HepG2 (cell line): ENCODE measurements at regions not wholly inside any gene's neighbourhood (a gene's known extent, or its start where the extent isn't known, plus 50 kb on each side); places are given as distances from the start of the nearest gene placed in this dataset.

Source experiments
- ATAC-seq: fragments of 200-7000 bp; cut with Tn5 transposase; 3 replicates; pipeline ENCODE4 v1.9.1; 2020; ENCODE audit warnings: mild to moderate bottlenecking, moderate library complexity
- BruUV-seq: library from RNA; stranded (reverse); fragments of 400-500 nt; replicated peaks from 2 replicates; lab custom pipeline; 2021; lab: Mats Ljungman, UMichigan
- CTCF ChIA-PET: fragments of 300-600 bp; formaldehyde crosslinking; extraction: SDS; loops from one replicate; lab custom pipeline; 2021; ENCODE audit warnings: low total read pairs, inconsistent platforms, low intra/inter-chr PET ratio; lab: Yijun Ruan, JAX
- POLR2A ChIA-PET: fragments of 350-600 bp; sonication (Branson Sonifier 250); formaldehyde crosslinking; loops from one replicate; lab custom pipeline; 2020; ENCODE audit warnings: antibody characterized with exemption, inconsistent platforms; lab: Yijun Ruan, JAX
- DNase-seq: peaks from one replicate; pipeline ENCODE4 v3.0.0-alpha.2; 2015; ENCODE audit warnings: low spot score
- FAIRE-seq: peaks from 3 replicates; lab custom pipeline; 2011; peaks lifted over from hg19 to GRCh38; lab: Jason Lieb, UNC
- H2AFZ ChIP-seq: one replicate; pipeline ENCODE4 v1.6.1; 2011; ENCODE audit warnings: low read length, inconsistent platforms
- H3K27ac ChIP-seq: fragments of 300-600 bp; 3 replicates; pipeline ENCODE4 v1.8.0; 2011; ENCODE audit warnings: mixed run types, mild to moderate bottlenecking, mixed read lengths, low read length, inconsistent platforms; ENCODE audit not compliant: insufficient read depth; ENCODE audit errors: extremely low read length
- H3K27me3 ChIP-seq, 2 experiments: fragments of 200-600 bp in 1 of 2; 2 replicates in 1 of 2; 3 replicates in 1 of 2; pipeline versions ENCODE4 v1.6.0 to v1.8.0; 2011; ENCODE audit warnings: low read length in 2 of 2, mild to moderate bottlenecking in 2 of 2, moderate library complexity in 2 of 2, inconsistent platforms in 1 of 2; ENCODE audit not compliant: insufficient read depth in 2 of 2, control insufficient read depth in 1 of 2
- H3K36me3 ChIP-seq, 2 experiments: fragments of 200-600 bp in 1 of 2; replicated peaks in 1 of 2; 2 replicates in 1 of 2; 3 replicates in 1 of 2; pipeline versions ENCODE4 v1.5.1 to v1.8.0; 2011; ENCODE audit warnings: low read length in 2 of 2, inconsistent platforms in 1 of 2; ENCODE audit not compliant: insufficient read depth in 2 of 2, control insufficient read depth in 1 of 2
- H3K4me1 ChIP-seq: 2 replicates; pipeline ENCODE4 v1.5.1; 2012; ENCODE audit warnings: low read length, inconsistent platforms; ENCODE audit not compliant: insufficient read depth
- H3K4me2 ChIP-seq: 2 replicates; pipeline ENCODE4 v1.6.0; 2011; ENCODE audit warnings: low read depth, low read length, inconsistent platforms
- H3K4me3 ChIP-seq, 3 experiments: fragments of 200-600 bp in 1 of 3; sonication (generic), shearing (Covaris generic) in 1 of 3; replicated peaks in 1 of 3; 2 replicates each; pipeline ENCODE4 v1.5.1; 2011 to 2016; ENCODE audit warnings: low read length in 3 of 3, inconsistent platforms in 2 of 3, low read depth in 2 of 3, mild to moderate bottlenecking in 2 of 3, control low read depth in 1 of 3, mixed read lengths in 1 of 3; ENCODE audit not compliant: insufficient read depth in 1 of 3
- H3K79me2 ChIP-seq: one replicate; pipeline ENCODE4 v1.6.1; 2011; ENCODE audit warnings: low read length, inconsistent platforms; ENCODE audit not compliant: insufficient read depth
- H3K9ac ChIP-seq: 2 replicates; pipeline ENCODE4 v1.6.0; 2011; ENCODE audit warnings: mild to moderate bottlenecking, low read depth, low read length, inconsistent platforms; ENCODE audit not compliant: insufficient read depth
- H3K9me3 ChIP-seq: 2 replicates; pipeline ENCODE4 v1.5.1; 2012; ENCODE audit warnings: mild to moderate bottlenecking, low read length
- H4K20me1 ChIP-seq: 2 replicates; pipeline ENCODE4 v1.6.0; 2011; ENCODE audit warnings: inconsistent platforms, mild to moderate bottlenecking, low read length, moderate library complexity; ENCODE audit not compliant: insufficient read depth
- CBX1 ChIP-seq: IDR thresholded peaks from one replicate; pipeline ENCODE4 v1.6.1; 2016; ENCODE audit warnings: antibody characterized with exemption, low read depth
- NCOA5 ChIP-seq: sonication (generic); formaldehyde crosslinking; IDR thresholded peaks from 2 replicates; pipeline ENCODE4 v1.4.0; 2020; ENCODE audit warnings: missing genetic modification reagents
- NFE2L1 ChIP-seq: sonication (generic); formaldehyde crosslinking; IDR thresholded peaks from 2 replicates; pipeline ENCODE4 v1.4.0; 2020; ENCODE audit warnings: missing genetic modification reagents, mild to moderate bottlenecking, borderline replicate concordance
- PLRG1 ChIP-seq: fragments of 450-650 bp; conservative IDR thresholded peaks from 2 replicates; pipeline ENCODE4 v1.6.1; 2016
- ZFP41 ChIP-seq: sonication (generic); formaldehyde crosslinking; IDR thresholded peaks from 2 replicates; pipeline ENCODE4 v1.4.0; 2020; ENCODE audit warnings: mild to moderate bottlenecking, missing genetic modification reagents, borderline replicate concordance
- ZMYM4 ChIP-seq: sonication (generic); formaldehyde crosslinking; IDR thresholded peaks from 2 replicates; pipeline ENCODE4 v1.8.1; 2023; ENCODE audit warnings: mild to moderate bottlenecking, missing genetic modification reagents
- ZNF235 ChIP-seq: sonication (generic); formaldehyde crosslinking; IDR thresholded peaks from 2 replicates; pipeline ENCODE4 v1.8.1; 2023; ENCODE audit warnings: mild to moderate bottlenecking, missing genetic modification reagents, borderline replicate concordance
- ZNF788 ChIP-seq: sonication (generic); formaldehyde crosslinking; IDR thresholded peaks from 2 replicates; pipeline ENCODE4 v1.5.0; 2020; ENCODE audit warnings: mild to moderate bottlenecking, missing genetic modification reagents, borderline replicate concordance
- WGBS: methylation state at CpG from one replicate; pipeline ENCODE4 v1.1.6; 2017; ENCODE audit warnings: low lambda C conversion rate; 5-methylcytosine and 5-hydroxymethylcytosine counted together
- in situ Hi-C: cut with HindIII; loops from 2 replicates; pipeline ENCODE4 v1.10.0; 2017; ENCODE audit warnings: low pct_unique_long_range_greater_than_20kb; ENCODE audit not compliant: extremely low pct_ligation_motif_present
- intact Hi-C: fragments of 100-400 bp; cut with micrococcal nuclease; formaldehyde crosslinking; loops from one replicate; pipeline ENCODE4 v1.10.0; 2022; ENCODE audit not compliant: unreplicated experiment
- TF ChIP-seq, protein P1 (sequence below): sonication (generic); formaldehyde crosslinking; IDR thresholded peaks from 2 replicates; pipeline ENCODE4 v1.8.1; 2023; ENCODE audit warnings: mild to moderate bottlenecking, moderate library complexity, missing genetic modification reagents
- TF ChIP-seq, protein P2 (sequence below): sonication (generic); formaldehyde crosslinking; IDR thresholded peaks from 2 replicates; pipeline ENCODE4 v1.9.0; 2021; ENCODE audit warnings: missing genetic modification reagents, mild to moderate bottlenecking, borderline replicate concordance
- TF ChIP-seq, protein P3 (sequence below): IDR thresholded peaks from 2 replicates; pipeline ENCODE4 v1.6.1; 2016; ENCODE audit warnings: low read depth

DNA sequence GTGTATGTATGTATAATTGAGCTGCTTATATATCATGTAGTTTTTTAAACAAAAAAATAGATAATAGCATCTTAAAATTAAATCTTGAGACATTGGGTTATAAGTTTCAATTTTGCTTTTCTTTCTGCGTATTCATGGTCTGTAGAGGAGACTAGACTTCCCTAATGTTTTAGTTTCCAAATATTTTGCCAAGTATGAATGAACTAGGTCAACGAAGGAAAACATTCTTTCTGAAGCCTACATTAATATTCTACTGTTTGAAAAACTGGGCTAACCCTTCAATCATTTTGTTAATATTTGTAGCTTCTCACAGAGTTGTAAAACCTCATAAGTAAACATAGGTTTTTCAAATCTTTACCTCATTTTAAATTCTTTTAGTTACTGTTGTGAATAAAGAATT lies 592.7 kb downstream of the USP25 start:
- ATAC-seq, result no peak
- WGBS, result 1% methylated on average over 2 of the region's 2 CpGs
- no peaks in the 10 kb centered on the region for H3K9me3 ChIP-seq
- no peak overlapping the region for H2AFZ ChIP-seq
- no peak for FAIRE-seq
- in situ Hi-C loops (no loop called here), intact Hi-C loops (no loop called here)
- no peaks in the 10 kb centered on the region for H3K27me3 ChIP-seq
- DNase-seq, result no peak
- no peaks in the 10 kb centered on the region for H3K4me1 ChIP-seq
- CTCF ChIA-PET, result no interaction called here
- POLR2A ChIA-PET, result no interaction called here
- no peaks in the 10 kb centered on the region for H4K20me1 ChIP-seq
- no peak overlapping the region for H3K27ac ChIP-seq
- no peaks in the 10 kb centered on the region for H3K36me3 ChIP-seq
- H3K9ac ChIP-seq, result no peak overlapping the region
- TF ChIP-seq, protein P1, sequence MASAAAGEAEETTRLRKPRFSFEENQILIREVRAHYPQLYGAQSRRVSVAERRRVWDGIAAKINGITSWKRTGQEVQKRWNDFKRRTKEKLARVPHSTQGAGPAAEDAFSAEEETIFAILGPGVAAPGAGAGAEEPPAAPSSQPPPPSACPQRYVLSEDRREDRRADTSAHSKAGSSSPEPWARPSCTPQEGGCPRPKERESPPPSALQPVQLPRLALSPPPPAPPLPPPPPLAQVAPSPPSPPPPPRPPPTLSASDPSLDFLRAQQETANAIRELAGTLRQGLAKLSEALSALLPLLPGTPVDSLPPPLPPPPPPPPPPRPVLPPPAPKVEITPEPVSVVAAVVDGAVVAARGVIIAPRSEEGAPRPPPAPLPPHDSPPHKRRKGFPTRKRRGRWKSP (CRISPR knock-in tag), result no peak
- no peak for TF ChIP-seq NCOA5 (CRISPR knock-in tag)
- no peak for TF ChIP-seq ZNF235 (CRISPR knock-in tag)
- TF ChIP-seq ZNF788 (CRISPR knock-in tag), result no peak
- no peak for TF ChIP-seq CBX1
- TF ChIP-seq ZMYM4, result no peak
- TF ChIP-seq NFE2L1 (CRISPR knock-in tag), result no peak
- TF ChIP-seq ZFP41 (CRISPR knock-in tag), result no peak
- no peak for TF ChIP-seq PLRG1
- TF ChIP-seq, protein P2, sequence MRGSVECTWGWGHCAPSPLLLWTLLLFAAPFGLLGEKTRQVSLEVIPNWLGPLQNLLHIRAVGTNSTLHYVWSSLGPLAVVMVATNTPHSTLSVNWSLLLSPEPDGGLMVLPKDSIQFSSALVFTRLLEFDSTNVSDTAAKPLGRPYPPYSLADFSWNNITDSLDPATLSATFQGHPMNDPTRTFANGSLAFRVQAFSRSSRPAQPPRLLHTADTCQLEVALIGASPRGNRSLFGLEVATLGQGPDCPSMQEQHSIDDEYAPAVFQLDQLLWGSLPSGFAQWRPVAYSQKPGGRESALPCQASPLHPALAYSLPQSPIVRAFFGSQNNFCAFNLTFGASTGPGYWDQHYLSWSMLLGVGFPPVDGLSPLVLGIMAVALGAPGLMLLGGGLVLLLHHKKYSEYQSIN (CRISPR knock-in tag), result no peak
- TF ChIP-seq, protein P3, sequence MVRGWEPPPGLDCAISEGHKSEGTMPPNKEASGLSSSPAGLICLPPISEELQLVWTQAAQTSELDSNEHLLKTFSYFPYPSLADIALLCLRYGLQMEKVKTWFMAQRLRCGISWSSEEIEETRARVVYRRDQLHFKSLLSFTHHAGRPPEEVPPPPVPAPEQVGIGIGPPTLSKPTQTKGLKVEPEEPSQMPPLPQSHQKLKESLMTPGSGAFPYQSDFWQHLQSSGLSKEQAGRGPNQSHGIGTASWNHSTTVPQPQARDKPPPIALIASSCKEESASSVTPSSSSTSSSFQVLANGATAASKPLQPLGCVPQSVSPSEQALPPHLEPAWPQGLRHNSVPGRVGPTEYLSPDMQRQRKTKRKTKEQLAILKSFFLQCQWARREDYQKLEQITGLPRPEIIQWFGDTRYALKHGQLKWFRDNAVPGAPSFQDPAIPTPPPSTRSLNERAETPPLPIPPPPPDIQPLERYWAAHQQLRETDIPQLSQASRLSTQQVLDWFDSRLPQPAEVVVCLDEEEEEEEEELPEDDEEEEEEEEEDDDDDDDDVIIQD (CRISPR knock-in tag), result no peak
- H3K4me2 ChIP-seq, result no peak overlapping the region
- no TSS peak for BruUV-seq
- H3K79me2 ChIP-seq, result no peaks in the 10 kb centered on the region
- no peak overlapping the region for H3K4me3 ChIP-seq
